ENCODE measurements at regions not wholly inside any gene's neighbourhood (a gene's known extent, or its start where the extent isn't known, plus 50 kb on each side); places are given as distances from the start of the nearest gene placed in this dataset.

DNA sequence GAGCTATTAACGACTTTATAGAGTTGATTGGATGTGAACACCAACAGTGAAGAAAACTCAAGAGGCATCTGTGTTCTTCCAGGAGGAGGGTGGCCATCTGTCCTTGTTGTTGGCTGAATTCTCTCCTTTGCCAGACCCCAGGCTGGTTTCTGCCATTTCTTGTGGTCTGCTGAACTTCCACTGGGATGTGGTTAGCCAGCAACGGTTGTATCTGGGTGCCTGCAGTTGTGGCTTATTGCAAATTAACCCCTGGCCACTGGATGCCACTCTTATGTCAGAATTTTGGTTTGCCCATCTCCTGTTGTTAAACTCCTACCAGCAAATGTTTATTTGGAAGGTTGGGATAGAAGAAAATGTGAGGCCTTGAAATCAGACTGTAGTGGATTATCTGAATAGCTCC is 163.6 kb upstream of the TBC1D5 start:
- DNase-seq (no peak), ATAC-seq (ENCODE audit: low FRiP score in 2 of 2) (no peak)
- 28 to 44% methylated on average over 2 of the region's 2 CpGs for WGBS, 2 donors
- Histone ChIP-seq H3K27me3 (no peaks in the 10 kb centered on the region), H3K27ac (no peak overlapping the region), H3K36me3 (no peaks in the 10 kb centered on the region), H3K9me3 (no peaks in the 10 kb centered on the region), H3K4me1 (no peaks in the 10 kb centered on the region), H3K4me3 (no peak overlapping the region)
- TF ChIP-seq, protein P1, sequence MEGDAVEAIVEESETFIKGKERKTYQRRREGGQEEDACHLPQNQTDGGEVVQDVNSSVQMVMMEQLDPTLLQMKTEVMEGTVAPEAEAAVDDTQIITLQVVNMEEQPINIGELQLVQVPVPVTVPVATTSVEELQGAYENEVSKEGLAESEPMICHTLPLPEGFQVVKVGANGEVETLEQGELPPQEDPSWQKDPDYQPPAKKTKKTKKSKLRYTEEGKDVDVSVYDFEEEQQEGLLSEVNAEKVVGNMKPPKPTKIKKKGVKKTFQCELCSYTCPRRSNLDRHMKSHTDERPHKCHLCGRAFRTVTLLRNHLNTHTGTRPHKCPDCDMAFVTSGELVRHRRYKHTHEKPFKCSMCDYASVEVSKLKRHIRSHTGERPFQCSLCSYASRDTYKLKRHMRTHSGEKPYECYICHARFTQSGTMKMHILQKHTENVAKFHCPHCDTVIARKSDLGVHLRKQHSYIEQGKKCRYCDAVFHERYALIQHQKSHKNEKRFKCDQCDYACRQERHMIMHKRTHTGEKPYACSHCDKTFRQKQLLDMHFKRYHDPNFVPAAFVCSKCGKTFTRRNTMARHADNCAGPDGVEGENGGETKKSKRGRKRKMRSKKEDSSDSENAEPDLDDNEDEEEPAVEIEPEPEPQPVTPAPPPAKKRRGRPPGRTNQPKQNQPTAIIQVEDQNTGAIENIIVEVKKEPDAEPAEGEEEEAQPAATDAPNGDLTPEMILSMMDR (IDR thresholded peaks at IDR 0.05) = no peak
- no peak for TF ChIP-seq POLR2AphosphoS5 (IDR thresholded peaks at IDR 0.05)
- no peak for TF ChIP-seq POLR2A (IDR thresholded peaks at IDR 0.05)
- TF ChIP-seq EP300 (IDR thresholded peaks at IDR 0.05) = no peak

- no peak for ATAC-seq (ENCODE audit: low FRiP score in 2 of 2)
- TF ChIP-seq POLR2AphosphoS5 (IDR thresholded peaks at IDR 0.05) (no peak), POLR2A (IDR thresholded peaks at IDR 0.05) (no peak), EP300 (IDR thresholded peaks at IDR 0.05) (no peak)
- TF ChIP-seq, protein P1 (IDR thresholded peaks at IDR 0.05) = no peak
- no peak overlapping the region for H3K4me3 ChIP-seq
Observed at GRCh38 chr3:17901893-17902292, 159.5 kb upstream of the TBC1D5 start.

DNA sequence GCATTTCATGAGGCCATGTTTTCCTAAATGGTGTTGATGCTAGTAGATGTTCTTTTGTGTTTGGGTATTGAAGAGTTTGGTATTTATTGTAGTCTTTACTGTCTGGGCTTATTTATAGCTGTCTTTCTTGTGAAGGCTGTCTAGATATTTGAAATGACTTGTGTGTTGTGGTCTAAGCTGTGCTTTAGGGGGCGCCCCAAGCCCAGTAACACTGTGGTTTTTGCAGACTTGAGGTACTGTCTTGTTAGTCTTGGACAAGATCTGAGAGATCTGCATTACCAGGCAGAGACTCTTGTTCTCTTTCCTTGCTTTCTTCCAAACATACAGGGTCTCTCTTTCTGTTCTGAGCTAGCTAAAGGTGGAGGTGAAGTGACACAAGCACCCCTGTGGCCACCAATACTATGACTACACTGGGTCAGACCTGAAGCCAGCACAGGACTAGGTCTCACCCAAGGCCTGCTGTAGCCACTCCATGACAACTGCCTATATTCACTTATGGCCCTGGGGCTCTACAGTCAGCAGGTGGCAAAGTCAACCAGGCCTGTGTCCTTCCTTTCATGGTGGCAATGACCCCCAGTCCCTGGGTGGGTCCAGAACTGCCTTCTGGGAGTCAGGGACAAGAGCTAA is 152.1 kb upstream of the TBC1D5 start:
- 30 to 50% methylated on average over 1 of the region's 1 CpG for WGBS, 2 donors
- H3K9me3 ChIP-seq = no peaks in the 10 kb centered on the region
- no peak overlapping the region for H3K27ac ChIP-seq
- DNase-seq (peak in 1 of 2 donors; percentile 25), ATAC-seq (ENCODE audit: low FRiP score in 2 of 2) (peak in 1 of 2 donors; percentile 63)
- H3K27me3 ChIP-seq = no peaks in the 10 kb centered on the region
- no peak overlapping the region for H3K4me3 ChIP-seq
- no peak for TF ChIP-seq POLR2AphosphoS5 (IDR thresholded peaks at IDR 0.05)
- TF ChIP-seq, protein P1 (IDR thresholded peaks at IDR 0.05) = peak in 2 of 6 experiments; percentile 36 to 42
- H3K36me3 ChIP-seq = no peaks in the 10 kb centered on the region
- no peaks in the 10 kb centered on the region for H3K4me1 ChIP-seq

More at GRCh38 chr3:17901893-17902292, 159.5 kb upstream of the TBC1D5 start:
- H3K4me1 ChIP-seq = no peaks in the 10 kb centered on the region
- no peak overlapping the region for H3K27ac ChIP-seq
- H3K36me3 ChIP-seq = no peaks in the 10 kb centered on the region
- no peak for DNase-seq
- H3K9me3 ChIP-seq = no peaks in the 10 kb centered on the region
- H3K27me3 ChIP-seq = no peaks in the 10 kb centered on the region
- WGBS, 2 donors = 18 to 45% methylated on average over 1 of the region's 1 CpG

DNA sequence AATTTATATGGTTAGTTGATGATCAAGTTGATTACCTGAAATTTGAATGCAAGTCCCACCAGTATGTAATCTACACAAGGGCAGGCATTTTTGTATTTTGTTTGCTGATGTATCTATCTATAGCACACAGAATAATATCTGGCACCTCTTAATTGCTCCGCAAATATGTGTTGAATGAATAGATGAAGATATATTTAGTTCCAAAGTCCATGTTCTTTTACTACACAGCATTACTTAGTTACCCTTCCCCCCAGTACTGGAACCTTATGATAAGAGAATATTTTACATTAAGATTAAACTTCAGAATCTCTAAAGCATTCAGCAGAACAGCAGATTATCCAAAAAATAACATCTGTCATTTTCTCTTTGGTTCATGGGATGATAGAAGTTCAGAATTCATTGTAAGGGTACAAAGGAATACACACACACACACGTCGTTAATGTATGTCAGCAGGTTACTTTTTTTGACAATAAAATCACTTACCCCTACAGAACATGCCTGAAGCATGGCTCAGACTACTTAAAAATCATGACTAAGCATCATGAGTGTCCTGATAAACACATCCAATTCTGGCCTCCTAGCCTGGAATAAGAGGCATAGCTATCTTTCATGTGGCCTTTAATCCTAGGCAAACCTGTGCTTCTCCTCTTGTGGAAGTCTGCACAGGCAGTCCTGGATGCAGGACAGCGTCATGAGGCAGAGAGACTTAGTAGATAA is 148.9 kb upstream of the TBC1D5 start:
- Histone ChIP-seq H3K36me3 (no peaks in the 10 kb centered on the region), H3K27me3 (no peaks in the 10 kb centered on the region), H3K9me3 (no peaks in the 10 kb centered on the region), H3K27ac (no peak overlapping the region), H3K4me1 (no peaks in the 10 kb centered on the region), H3K4me3 (no peak overlapping the region)
- 69 to 93% methylated on average over 4 of the region's 4 CpGs for WGBS, 2 donors
- TF ChIP-seq EP300 (IDR thresholded peaks at IDR 0.05) = no peak
- no peak for TF ChIP-seq POLR2AphosphoS5 (IDR thresholded peaks at IDR 0.05)
- TF ChIP-seq POLR2A (IDR thresholded peaks at IDR 0.05) = no peak
- TF ChIP-seq, protein P1 (IDR thresholded peaks at IDR 0.05) = no peak
- DNase-seq (no peak), ATAC-seq (ENCODE audit: low FRiP score in 2 of 2) (no peak)

DNA sequence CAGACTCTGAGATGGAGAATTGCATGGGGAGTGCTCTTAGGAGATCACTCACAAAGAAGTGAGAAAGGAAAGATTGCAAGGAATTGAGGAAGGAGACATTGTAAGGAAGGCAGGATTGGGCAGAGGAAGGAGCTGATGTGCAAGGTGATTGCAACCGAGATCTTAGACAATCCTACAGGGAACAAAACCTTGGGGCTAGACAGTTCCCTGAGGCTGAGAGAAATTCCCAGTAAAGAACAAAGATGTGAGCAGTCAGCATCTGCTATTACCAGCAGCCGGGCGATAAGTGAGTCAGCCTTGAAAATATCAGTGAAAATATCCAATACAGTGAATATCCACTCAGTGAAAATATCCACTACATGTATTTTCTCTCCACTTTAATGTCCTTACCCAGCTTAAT is 143.6 kb upstream of the TBC1D5 start:
- no peak for DNase-seq
- H3K4me1 ChIP-seq = no peaks in the 10 kb centered on the region
- H3K4me3 ChIP-seq = no peak overlapping the region
- H3K27ac ChIP-seq = no peak overlapping the region
- H3K36me3 ChIP-seq = no peaks in the 10 kb centered on the region
- H3K9me3 ChIP-seq = no peaks in the 10 kb centered on the region
- no peaks in the 10 kb centered on the region for H3K27me3 ChIP-seq
- no peak for TF ChIP-seq POLR2A (IDR thresholded peaks at IDR 0.05)
- TF ChIP-seq, protein P1 (IDR thresholded peaks at IDR 0.05) = no peak
- TF ChIP-seq POLR2AphosphoS5 (IDR thresholded peaks at IDR 0.05) = no peak
- no peak for TF ChIP-seq EP300 (IDR thresholded peaks at IDR 0.05)
- no peak for ATAC-seq (ENCODE audit: low FRiP score in 2 of 2)
- WGBS, 2 donors = 88 to 95% methylated on average over 3 of the region's 3 CpGs
